HepG2 (cell line): ENCODE measurements at regions not wholly inside any gene's neighbourhood (a gene's known extent, or its start where the extent isn't known, plus 50 kb on each side); places are given as distances from the start of the nearest gene placed in this dataset.

Source experiments
- ATAC-seq: fragments of 200-7000 bp; cut with Tn5 transposase; 3 replicates; pipeline ENCODE4 v1.9.1; 2020; ENCODE audit warnings: mild to moderate bottlenecking, moderate library complexity
- BruUV-seq: library from RNA; stranded (reverse); fragments of 400-500 nt; replicated peaks from 2 replicates; lab custom pipeline; 2021; lab: Mats Ljungman, UMichigan
- CTCF ChIA-PET: fragments of 300-600 bp; formaldehyde crosslinking; extraction: SDS; loops from one replicate; lab custom pipeline; 2021; ENCODE audit warnings: low total read pairs, inconsistent platforms, low intra/inter-chr PET ratio; lab: Yijun Ruan, JAX
- POLR2A ChIA-PET: fragments of 350-600 bp; sonication (Branson Sonifier 250); formaldehyde crosslinking; loops from one replicate; lab custom pipeline; 2020; ENCODE audit warnings: antibody characterized with exemption, inconsistent platforms; lab: Yijun Ruan, JAX
- DNase-seq: peaks from one replicate; pipeline ENCODE4 v3.0.0-alpha.2; 2015; ENCODE audit warnings: low spot score
- FAIRE-seq: peaks from 3 replicates; lab custom pipeline; 2011; peaks lifted over from hg19 to GRCh38; lab: Jason Lieb, UNC
- H2AFZ ChIP-seq: one replicate; pipeline ENCODE4 v1.6.1; 2011; ENCODE audit warnings: low read length, inconsistent platforms
- H3K27ac ChIP-seq: fragments of 300-600 bp; 3 replicates; pipeline ENCODE4 v1.8.0; 2011; ENCODE audit warnings: mixed run types, mild to moderate bottlenecking, mixed read lengths, low read length, inconsistent platforms; ENCODE audit not compliant: insufficient read depth; ENCODE audit errors: extremely low read length
- H3K27me3 ChIP-seq, 2 experiments: fragments of 200-600 bp in 1 of 2; 2 replicates in 1 of 2; 3 replicates in 1 of 2; pipeline versions ENCODE4 v1.6.0 to v1.8.0; 2011; ENCODE audit warnings: low read length in 2 of 2, mild to moderate bottlenecking in 2 of 2, moderate library complexity in 2 of 2, inconsistent platforms in 1 of 2; ENCODE audit not compliant: insufficient read depth in 2 of 2, control insufficient read depth in 1 of 2
- H3K36me3 ChIP-seq, 2 experiments: fragments of 200-600 bp in 1 of 2; replicated peaks in 1 of 2; 2 replicates in 1 of 2; 3 replicates in 1 of 2; pipeline versions ENCODE4 v1.5.1 to v1.8.0; 2011; ENCODE audit warnings: low read length in 2 of 2, inconsistent platforms in 1 of 2; ENCODE audit not compliant: insufficient read depth in 2 of 2, control insufficient read depth in 1 of 2
- H3K4me1 ChIP-seq: 2 replicates; pipeline ENCODE4 v1.5.1; 2012; ENCODE audit warnings: low read length, inconsistent platforms; ENCODE audit not compliant: insufficient read depth
- H3K4me2 ChIP-seq: 2 replicates; pipeline ENCODE4 v1.6.0; 2011; ENCODE audit warnings: low read depth, low read length, inconsistent platforms
- H3K4me3 ChIP-seq, 3 experiments: fragments of 200-600 bp in 1 of 3; sonication (generic), shearing (Covaris generic) in 1 of 3; replicated peaks in 1 of 3; 2 replicates each; pipeline ENCODE4 v1.5.1; 2011 to 2016; ENCODE audit warnings: low read length in 3 of 3, inconsistent platforms in 2 of 3, low read depth in 2 of 3, mild to moderate bottlenecking in 2 of 3, control low read depth in 1 of 3, mixed read lengths in 1 of 3; ENCODE audit not compliant: insufficient read depth in 1 of 3
- H3K79me2 ChIP-seq: one replicate; pipeline ENCODE4 v1.6.1; 2011; ENCODE audit warnings: low read length, inconsistent platforms; ENCODE audit not compliant: insufficient read depth
- H3K9ac ChIP-seq: 2 replicates; pipeline ENCODE4 v1.6.0; 2011; ENCODE audit warnings: mild to moderate bottlenecking, low read depth, low read length, inconsistent platforms; ENCODE audit not compliant: insufficient read depth
- H3K9me3 ChIP-seq: 2 replicates; pipeline ENCODE4 v1.5.1; 2012; ENCODE audit warnings: mild to moderate bottlenecking, low read length
- H4K20me1 ChIP-seq: 2 replicates; pipeline ENCODE4 v1.6.0; 2011; ENCODE audit warnings: inconsistent platforms, mild to moderate bottlenecking, low read length, moderate library complexity; ENCODE audit not compliant: insufficient read depth
- CENPT ChIP-seq: sonication (generic); formaldehyde crosslinking; IDR thresholded peaks from 2 replicates; pipeline ENCODE4 v1.8.0; 2022; ENCODE audit warnings: low read depth, mild to moderate bottlenecking, moderate library complexity, missing genetic modification reagents
- EEA1 ChIP-seq: sonication (generic); formaldehyde crosslinking; IDR thresholded peaks from 2 replicates; pipeline ENCODE4 v1.5.1; 2020; ENCODE audit warnings: mild to moderate bottlenecking, missing genetic modification reagents, borderline replicate concordance
- MTA3 ChIP-seq: sonication (generic); formaldehyde crosslinking; IDR thresholded peaks from 2 replicates; pipeline ENCODE4 v1.4.0; 2020; ENCODE audit warnings: missing genetic modification reagents
- MXI1 ChIP-seq: IDR thresholded peaks from 3 replicates; pipeline ENCODE4 v1.6.1; 2012; ENCODE audit warnings: low read depth, low read length, inconsistent platforms, borderline replicate concordance
- NFE2 ChIP-seq: sonication (generic); formaldehyde crosslinking; IDR thresholded peaks from 2 replicates; pipeline ENCODE4 v1.4.0; 2020; ENCODE audit warnings: missing genetic modification reagents
- REL ChIP-seq: sonication (generic); formaldehyde crosslinking; conservative IDR thresholded peaks from 2 replicates; pipeline ENCODE4 v1.8.0; 2022; ENCODE audit warnings: mild to moderate bottlenecking, missing genetic modification reagents, moderate library complexity
- RELA ChIP-seq: sonication (generic); formaldehyde crosslinking; IDR thresholded peaks from 2 replicates; pipeline ENCODE4 v1.4.0; 2020; ENCODE audit warnings: missing genetic modification reagents
- SMAD9 ChIP-seq: sonication (generic); formaldehyde crosslinking; IDR thresholded peaks from 2 replicates; pipeline ENCODE4 v1.5.1; 2020; ENCODE audit warnings: mild to moderate bottlenecking, missing genetic modification reagents
- SSRP1 ChIP-seq: IDR thresholded peaks from 2 replicates; pipeline ENCODE4 v1.6.1; 2016; ENCODE audit warnings: control low read depth
- ZMYM4 ChIP-seq: sonication (generic); formaldehyde crosslinking; IDR thresholded peaks from 2 replicates; pipeline ENCODE4 v1.8.1; 2023; ENCODE audit warnings: mild to moderate bottlenecking, missing genetic modification reagents
- ZNF180 ChIP-seq: sonication (generic); formaldehyde crosslinking; IDR thresholded peaks from 2 replicates; pipeline ENCODE4 v1.4.0; 2020; ENCODE audit warnings: low read depth, missing genetic modification reagents, borderline replicate concordance
- ZNF33B ChIP-seq: sonication (generic); formaldehyde crosslinking; IDR thresholded peaks from 2 replicates; pipeline ENCODE4 v1.5.1; 2020; ENCODE audit warnings: mild to moderate bottlenecking, missing genetic modification reagents
- ZNF724P ChIP-seq: sonication (generic); formaldehyde crosslinking; IDR thresholded peaks from 2 replicates; pipeline ENCODE4 v1.8.0; 2022; ENCODE audit warnings: missing genetic modification reagents, borderline replicate concordance
- ZNF776 ChIP-seq: sonication (generic); formaldehyde crosslinking; IDR thresholded peaks from 2 replicates; pipeline ENCODE4 v1.4.0; 2020; ENCODE audit warnings: mild to moderate bottlenecking, missing genetic modification reagents
- WGBS: methylation state at CpG from one replicate; pipeline ENCODE4 v1.1.6; 2017; ENCODE audit warnings: low lambda C conversion rate; 5-methylcytosine and 5-hydroxymethylcytosine counted together
- in situ Hi-C: cut with HindIII; loops from 2 replicates; pipeline ENCODE4 v1.10.0; 2017; ENCODE audit warnings: low pct_unique_long_range_greater_than_20kb; ENCODE audit not compliant: extremely low pct_ligation_motif_present
- intact Hi-C: fragments of 100-400 bp; cut with micrococcal nuclease; formaldehyde crosslinking; loops from one replicate; pipeline ENCODE4 v1.10.0; 2022; ENCODE audit not compliant: unreplicated experiment
- TF ChIP-seq, protein P1 (sequence below): sonication (generic); formaldehyde crosslinking; IDR thresholded peaks from 2 replicates; pipeline ENCODE4 v1.4.0; 2020; ENCODE audit warnings: missing genetic modification reagents
- TF ChIP-seq, protein P2 (sequence below): IDR thresholded peaks from 2 replicates; pipeline ENCODE4 v1.6.1; 2016; ENCODE audit warnings: control low read depth
- TF ChIP-seq, protein P3 (sequence below): sonication (generic); formaldehyde crosslinking; IDR thresholded peaks from 2 replicates; pipeline ENCODE4 v1.4.0; 2020; ENCODE audit warnings: missing genetic modification reagents

GRCh38 chr2:122535960-122536505 lies 780.6 kb downstream of the TSN start (continued):
- TF ChIP-seq SSRP1 (CRISPR knock-in tag) (no peak), RELA (CRISPR knock-in tag) (no peak), ZNF776 (CRISPR knock-in tag) (no peak), CENPT (no peak), MTA3 (CRISPR knock-in tag) (no peak)
- TF ChIP-seq, protein P1, sequence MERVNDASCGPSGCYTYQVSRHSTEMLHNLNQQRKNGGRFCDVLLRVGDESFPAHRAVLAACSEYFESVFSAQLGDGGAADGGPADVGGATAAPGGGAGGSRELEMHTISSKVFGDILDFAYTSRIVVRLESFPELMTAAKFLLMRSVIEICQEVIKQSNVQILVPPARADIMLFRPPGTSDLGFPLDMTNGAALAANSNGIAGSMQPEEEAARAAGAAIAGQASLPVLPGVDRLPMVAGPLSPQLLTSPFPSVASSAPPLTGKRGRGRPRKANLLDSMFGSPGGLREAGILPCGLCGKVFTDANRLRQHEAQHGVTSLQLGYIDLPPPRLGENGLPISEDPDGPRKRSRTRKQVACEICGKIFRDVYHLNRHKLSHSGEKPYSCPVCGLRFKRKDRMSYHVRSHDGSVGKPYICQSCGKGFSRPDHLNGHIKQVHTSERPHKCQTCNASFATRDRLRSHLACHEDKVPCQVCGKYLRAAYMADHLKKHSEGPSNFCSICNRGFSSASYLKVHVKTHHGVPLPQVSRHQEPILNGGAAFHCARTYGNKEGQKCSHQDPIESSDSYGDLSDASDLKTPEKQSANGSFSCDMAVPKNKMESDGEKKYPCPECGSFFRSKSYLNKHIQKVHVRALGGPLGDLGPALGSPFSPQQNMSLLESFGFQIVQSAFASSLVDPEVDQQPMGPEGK (CRISPR knock-in tag), result no peak

DNA sequence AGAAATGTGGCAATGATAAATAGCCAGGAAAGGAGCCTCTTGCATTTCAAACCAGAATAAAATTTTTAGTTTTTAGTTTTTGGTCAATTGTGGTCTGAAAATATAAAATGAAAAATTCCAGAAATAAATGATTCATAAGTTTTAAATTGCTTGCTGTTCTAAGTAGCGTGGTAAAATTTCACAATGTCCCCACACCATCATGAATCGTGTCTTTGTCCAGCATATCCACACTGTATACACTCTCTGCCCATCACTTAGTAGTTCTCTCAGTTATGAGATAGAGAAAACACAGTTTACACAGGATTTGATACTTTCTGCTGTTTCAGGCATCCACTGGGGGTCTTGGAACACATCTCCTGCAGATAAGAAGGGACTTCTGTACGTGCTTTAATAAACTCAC lies 783.9 kb downstream of the TSN start:
- ChIA-PET CTCF (interaction anchor here (0.6 kb wide), 1 partner anchor 231 kb away, joined by 3 read pairs; no protein-coding TSS in a partner anchor), POLR2A (no interaction called here)
- Histone ChIP-seq H3K4me3 (no peak overlapping the region), H3K27me3 (no peaks in the 10 kb centered on the region; a peak in 1 of 5 replicates), H4K20me1 (no peaks in the 10 kb centered on the region), H2AFZ (no peak overlapping the region), H3K79me2 (no peaks in the 10 kb centered on the region), H3K27ac (no peak overlapping the region), H3K36me3 (no peaks in the 10 kb centered on the region), H3K9ac (no peak overlapping the region), H3K9me3 (no peaks in the 10 kb centered on the region), H3K4me1 (no peaks in the 10 kb centered on the region), H3K4me2 (no peak overlapping the region)
- ATAC-seq (no peak), FAIRE-seq (no peak), DNase-seq (no peak)
- 4% methylated on average over 3 of the region's 3 CpGs for WGBS
- in situ Hi-C loops (no loop called here), intact Hi-C loops (no loop called here)
- no TSS peak for BruUV-seq
- TF ChIP-seq, protein P2, sequence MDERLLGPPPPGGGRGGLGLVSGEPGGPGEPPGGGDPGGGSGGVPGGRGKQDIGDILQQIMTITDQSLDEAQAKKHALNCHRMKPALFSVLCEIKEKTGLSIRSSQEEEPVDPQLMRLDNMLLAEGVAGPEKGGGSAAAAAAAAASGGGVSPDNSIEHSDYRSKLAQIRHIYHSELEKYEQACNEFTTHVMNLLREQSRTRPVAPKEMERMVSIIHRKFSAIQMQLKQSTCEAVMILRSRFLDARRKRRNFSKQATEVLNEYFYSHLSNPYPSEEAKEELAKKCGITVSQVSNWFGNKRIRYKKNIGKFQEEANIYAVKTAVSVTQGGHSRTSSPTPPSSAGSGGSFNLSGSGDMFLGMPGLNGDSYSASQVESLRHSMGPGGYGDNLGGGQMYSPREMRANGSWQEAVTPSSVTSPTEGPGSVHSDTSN (CRISPR knock-in tag), result no peak
- no peak for TF ChIP-seq ZNF180 (CRISPR knock-in tag)
- TF ChIP-seq NFE2 (CRISPR knock-in tag), result no peak
- no peak for TF ChIP-seq ZMYM4 (CRISPR knock-in tag)
- TF ChIP-seq EEA1 (CRISPR knock-in tag), result no peak
- no peak for TF ChIP-seq ZNF33B
- TF ChIP-seq, protein P3, sequence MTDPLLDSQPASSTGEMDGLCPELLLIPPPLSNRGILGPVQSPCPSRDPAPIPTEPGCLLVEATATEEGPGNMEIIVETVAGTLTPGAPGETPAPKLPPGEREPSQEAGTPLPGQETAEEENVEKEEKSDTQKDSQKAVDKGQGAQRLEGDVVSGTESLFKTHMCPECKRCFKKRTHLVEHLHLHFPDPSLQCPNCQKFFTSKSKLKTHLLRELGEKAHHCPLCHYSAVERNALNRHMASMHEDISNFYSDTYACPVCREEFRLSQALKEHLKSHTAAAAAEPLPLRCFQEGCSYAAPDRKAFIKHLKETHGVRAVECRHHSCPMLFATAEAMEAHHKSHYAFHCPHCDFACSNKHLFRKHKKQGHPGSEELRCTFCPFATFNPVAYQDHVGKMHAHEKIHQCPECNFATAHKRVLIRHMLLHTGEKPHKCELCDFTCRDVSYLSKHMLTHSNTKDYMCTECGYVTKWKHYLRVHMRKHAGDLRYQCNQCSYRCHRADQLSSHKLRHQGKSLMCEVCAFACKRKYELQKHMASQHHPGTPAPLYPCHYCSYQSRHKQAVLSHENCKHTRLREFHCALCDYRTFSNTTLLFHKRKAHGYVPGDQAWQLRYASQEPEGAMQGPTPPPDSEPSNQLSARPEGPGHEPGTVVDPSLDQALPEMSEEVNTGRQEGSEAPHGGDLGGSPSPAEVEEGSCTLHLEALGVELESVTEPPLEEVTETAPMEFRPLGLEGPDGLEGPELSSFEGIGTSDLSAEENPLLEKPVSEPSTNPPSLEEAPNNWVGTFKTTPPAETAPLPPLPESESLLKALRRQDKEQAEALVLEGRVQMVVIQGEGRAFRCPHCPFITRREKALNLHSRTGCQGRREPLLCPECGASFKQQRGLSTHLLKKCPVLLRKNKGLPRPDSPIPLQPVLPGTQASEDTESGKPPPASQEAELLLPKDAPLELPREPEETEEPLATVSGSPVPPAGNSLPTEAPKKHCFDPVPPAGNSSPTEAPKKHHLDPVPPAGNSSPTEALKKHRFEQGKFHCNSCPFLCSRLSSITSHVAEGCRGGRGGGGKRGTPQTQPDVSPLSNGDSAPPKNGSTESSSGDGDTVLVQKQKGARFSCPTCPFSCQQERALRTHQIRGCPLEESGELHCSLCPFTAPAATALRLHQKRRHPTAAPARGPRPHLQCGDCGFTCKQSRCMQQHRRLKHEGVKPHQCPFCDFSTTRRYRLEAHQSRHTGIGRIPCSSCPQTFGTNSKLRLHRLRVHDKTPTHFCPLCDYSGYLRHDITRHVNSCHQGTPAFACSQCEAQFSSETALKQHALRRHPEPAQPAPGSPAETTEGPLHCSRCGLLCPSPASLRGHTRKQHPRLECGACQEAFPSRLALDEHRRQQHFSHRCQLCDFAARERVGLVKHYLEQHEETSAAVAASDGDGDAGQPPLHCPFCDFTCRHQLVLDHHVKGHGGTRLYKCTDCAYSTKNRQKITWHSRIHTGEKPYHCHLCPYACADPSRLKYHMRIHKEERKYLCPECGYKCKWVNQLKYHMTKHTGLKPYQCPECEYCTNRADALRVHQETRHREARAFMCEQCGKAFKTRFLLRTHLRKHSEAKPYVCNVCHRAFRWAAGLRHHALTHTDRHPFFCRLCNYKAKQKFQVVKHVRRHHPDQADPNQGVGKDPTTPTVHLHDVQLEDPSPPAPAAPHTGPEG (CRISPR knock-in tag), result no peak
- no peak for TF ChIP-seq ZNF724P (CRISPR knock-in tag)
- TF ChIP-seq REL (CRISPR knock-in tag), result no peak
- no peak for TF ChIP-seq SMAD9 (CRISPR knock-in tag)
- no peak for TF ChIP-seq MXI1
